Subcutaneous abdominal adipose tissue (tissue), 5 donors: ENCODE measurements at regions not wholly inside any gene's neighbourhood (a gene's known extent, or its start where the extent isn't known, plus 50 kb on each side); places are given as distances from the start of the nearest gene placed in this dataset.

Experiments used
- H3K27ac ChIP-seq: one replicate; pipeline ENCODE4 v1.7.0; 2013; ENCODE audit warnings: low read depth, mild to moderate bottlenecking, inconsistent platforms, low read length, moderate library complexity
- H3K27me3 ChIP-seq, 5 donors: one replicate each; pipeline ENCODE4 v1.7.0; 2013; ENCODE audit warnings: low read length in 5 of 5, inconsistent platforms in 1 of 5; ENCODE audit not compliant: control insufficient read depth in 5 of 5, insufficient read depth in 4 of 5
- H3K36me3 ChIP-seq, 5 donors: one replicate each; pipeline ENCODE4 v1.7.0; 2013; ENCODE audit warnings: low read length in 5 of 5; ENCODE audit not compliant: control insufficient read depth in 5 of 5, insufficient read depth in 5 of 5
- H3K4me1 ChIP-seq, 5 donors: one replicate each; pipeline ENCODE4 v1.7.0; 2013; ENCODE audit warnings: low read length in 5 of 5, mild to moderate bottlenecking in 3 of 5, moderate library complexity in 1 of 5; ENCODE audit not compliant: control insufficient read depth in 5 of 5, insufficient read depth in 5 of 5
- H3K4me3 ChIP-seq, 5 donors: one replicate each; pipeline ENCODE4 v1.7.0; 2013; ENCODE audit warnings: low read length in 5 of 5, low read depth in 1 of 5
- H3K9ac ChIP-seq, 5 donors: one replicate each; pipeline ENCODE4 v1.7.0; 2013; ENCODE audit warnings: low read length in 5 of 5, mild to moderate bottlenecking in 4 of 5, moderate library complexity in 3 of 5
- H3K9me3 ChIP-seq, 5 donors: one replicate each; pipeline ENCODE4 v1.7.0; 2013; ENCODE audit warnings: low read length in 5 of 5; ENCODE audit not compliant: control insufficient read depth in 5 of 5
- donor health status: healthy.
- donor health status: healthy.
- donor health status: healthy.
- donor health status: healthy.
- donor health status: healthy.

DNA sequence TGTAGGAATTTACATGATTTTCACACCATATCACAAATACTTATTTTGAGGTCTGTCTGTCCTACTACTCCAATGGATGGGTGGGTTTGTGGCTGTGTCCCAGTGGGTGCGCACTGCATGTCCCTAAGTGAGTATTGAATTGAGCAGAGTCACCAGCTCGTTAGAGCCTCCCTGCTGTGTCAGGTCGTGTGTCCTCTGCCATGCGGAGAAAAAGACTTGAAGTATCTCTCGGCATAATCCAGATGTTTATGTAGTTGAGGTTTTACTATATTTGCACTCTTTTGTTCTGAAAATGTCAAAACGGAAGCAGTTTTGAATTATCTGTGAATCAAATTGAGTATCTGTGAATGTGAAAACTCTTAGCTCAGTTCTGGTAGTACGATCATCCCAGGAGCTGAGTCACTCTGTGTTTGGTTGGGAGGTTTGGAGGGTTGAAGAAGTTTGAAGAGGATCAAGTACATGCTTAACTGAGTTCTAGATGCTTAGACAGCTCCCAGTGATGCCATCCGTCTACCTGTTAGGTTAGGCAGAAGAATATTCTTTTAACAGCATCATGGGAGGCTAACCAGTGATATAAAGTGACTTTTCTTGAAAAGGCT lies 194.2 kb downstream of the TENT4A start:
- no peaks in the 10 kb centered on the region for H3K36me3 ChIP-seq
- no peak overlapping the region for H3K27ac ChIP-seq
- no peaks in the 10 kb centered on the region for H3K27me3 ChIP-seq
- H3K9me3 ChIP-seq: no peaks in the 10 kb centered on the region
- H3K4me1 ChIP-seq: peaks cover 0 to 17% (median 5%) of the 10 kb centered on the region in 5 donors
- H3K4me3 ChIP-seq: no peak overlapping the region
- no peak overlapping the region for H3K9ac ChIP-seq

DNA sequence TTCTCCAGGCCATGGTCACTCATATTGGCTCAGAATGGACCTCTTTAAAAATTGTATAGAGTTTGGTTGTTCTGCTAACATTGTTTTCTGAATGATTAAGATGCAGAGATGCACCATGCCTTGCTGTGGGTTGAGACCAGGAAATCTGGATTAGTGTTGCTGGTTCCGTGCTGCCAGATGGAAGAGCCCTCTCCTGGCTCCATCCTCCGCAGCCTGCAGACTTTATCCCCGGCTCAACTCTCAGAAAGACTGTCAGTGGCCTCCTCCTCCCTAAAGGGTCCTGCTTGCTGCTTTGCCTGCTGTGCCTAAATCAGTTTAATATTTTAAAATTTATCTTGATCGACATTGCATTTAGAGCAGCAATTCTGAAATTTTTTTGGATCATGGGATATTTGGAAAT lies 196.7 kb downstream of the TENT4A start:
- Histone ChIP-seq H3K27me3 (peaks cover 0 to 4% (median 0%) of the 10 kb centered on the region in 5 donors), H3K27ac (no peak overlapping the region), H3K36me3 (no peaks in the 10 kb centered on the region), H3K9me3 (no peaks in the 10 kb centered on the region), H3K4me3 (no peak overlapping the region), H3K9ac (no peak overlapping the region), H3K4me1 (peaks cover 0 to 15% (median 5%) of the 10 kb centered on the region in 5 donors)

DNA sequence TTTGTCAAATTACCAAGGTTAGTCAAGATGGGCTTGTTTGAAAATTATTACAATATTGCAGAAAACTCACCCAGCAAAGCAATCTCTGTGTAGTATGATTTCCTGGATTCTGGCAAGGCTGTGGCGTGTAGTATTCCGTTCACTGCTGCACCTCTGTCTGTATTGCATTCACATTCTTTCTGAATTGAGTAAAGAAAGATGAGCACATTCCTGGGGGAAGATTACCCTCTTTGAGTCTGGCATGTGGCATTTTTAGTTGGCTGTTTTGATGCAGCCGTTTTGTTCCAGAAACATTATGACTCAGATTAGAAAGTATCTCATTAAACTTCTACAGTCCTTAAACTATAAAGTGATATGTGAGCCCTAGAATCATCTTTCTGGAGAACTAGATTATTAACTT lies 197.7 kb downstream of the TENT4A start:
- peaks cover 0 to 5% (median 0%) of the 10 kb centered on the region in 5 donors for H3K4me1 ChIP-seq
- H3K4me3 ChIP-seq: no peak overlapping the region
- no peak overlapping the region for H3K27ac ChIP-seq

GRCh38 chr5:6914347-6914746 lies 201.1 kb downstream of the TENT4A start:
- H3K27ac ChIP-seq: no peak overlapping the region
- H3K27me3 ChIP-seq: peaks cover 0 to 7% (median 0%) of the 10 kb centered on the region in 5 donors
- H3K36me3 ChIP-seq: no peaks in the 10 kb centered on the region
- H3K9me3 ChIP-seq: no peaks in the 10 kb centered on the region
- no peaks in the 10 kb centered on the region for H3K4me1 ChIP-seq
- no peak overlapping the region for H3K9ac ChIP-seq
- H3K4me3 ChIP-seq: no peak overlapping the region

More for the DNA sequence above, 197.7 kb downstream of the TENT4A start:
- Histone ChIP-seq H3K9me3 (no peaks in the 10 kb centered on the region), H3K27me3 (peaks cover 0 to 7% (median 0%) of the 10 kb centered on the region in 5 donors), H3K36me3 (no peaks in the 10 kb centered on the region), H3K9ac (no peak overlapping the region)

DNA sequence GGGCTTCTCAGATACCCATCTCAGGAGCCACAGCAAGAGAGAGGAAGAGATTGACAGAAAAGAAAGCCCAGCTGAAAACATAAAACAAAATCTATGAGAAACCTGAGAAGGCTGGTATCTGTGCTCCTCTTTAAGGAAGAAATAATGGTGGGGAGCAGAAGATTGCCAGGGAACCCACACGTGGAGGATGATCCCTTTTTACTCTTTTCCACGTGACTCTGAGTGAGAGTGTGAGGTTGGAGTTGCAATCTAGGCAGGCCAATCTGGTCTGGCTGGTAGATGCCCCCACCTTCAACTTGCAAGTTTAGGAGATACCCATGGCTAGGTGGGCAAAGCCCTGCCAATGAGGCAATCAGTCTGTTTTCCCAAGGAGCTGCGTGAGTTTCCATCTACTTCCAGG lies 202.3 kb downstream of the TENT4A start:
- Histone ChIP-seq H3K4me1 (no peaks in the 10 kb centered on the region), H3K9me3 (no peaks in the 10 kb centered on the region), H3K9ac (no peak overlapping the region), H3K27ac (no peak overlapping the region), H3K36me3 (no peaks in the 10 kb centered on the region), H3K27me3 (peaks cover 0 to 7% (median 0%) of the 10 kb centered on the region in 5 donors), H3K4me3 (no peak overlapping the region)

- no peak overlapping the region for H3K4me3 ChIP-seq
- H3K27ac ChIP-seq: no peak overlapping the region
- H3K9ac ChIP-seq: no peak overlapping the region
- H3K9me3 ChIP-seq: peaks cover 0 to 3% (median 0%) of the 10 kb centered on the region in 5 donors
- H3K27me3 ChIP-seq: peaks cover 0 to 7% (median 0%) of the 10 kb centered on the region in 5 donors
- H3K4me1 ChIP-seq: no peaks in the 10 kb centered on the region
- H3K36me3 ChIP-seq: no peaks in the 10 kb centered on the region
Measured at GRCh38 chr5:6918255-6918654, 205.0 kb downstream of the TENT4A start.

DNA sequence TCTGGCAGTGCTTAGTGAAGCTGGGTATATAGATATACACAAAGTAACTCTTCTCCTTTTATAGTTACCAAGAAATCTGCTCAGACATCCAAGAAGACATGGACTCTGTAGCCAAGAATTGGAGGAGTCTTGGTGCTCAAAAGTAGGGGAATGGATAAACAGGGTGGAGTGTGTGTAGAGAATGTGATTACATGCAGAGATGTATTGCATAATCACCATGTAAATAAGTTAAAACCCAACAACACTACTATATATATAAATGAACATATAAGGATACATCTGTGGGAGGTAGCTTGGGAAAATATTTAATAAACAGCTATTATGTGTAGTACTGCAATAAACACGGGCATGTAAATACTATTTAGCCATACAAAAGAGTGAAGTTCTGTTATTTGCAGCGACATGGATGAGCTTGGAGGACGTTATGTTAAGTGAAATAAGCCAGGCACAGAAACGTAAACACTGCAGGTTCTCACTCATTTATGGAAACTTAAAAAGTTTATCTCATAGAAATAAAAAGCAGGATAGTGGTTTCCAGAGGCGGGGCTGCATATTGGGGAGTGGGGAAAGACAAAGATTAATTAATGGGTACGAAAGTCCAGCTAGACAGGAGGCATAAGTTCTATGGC lies 207.5 kb downstream of the TENT4A start:
- Histone ChIP-seq H3K36me3 (no peaks in the 10 kb centered on the region), H3K9me3 (peaks cover 0 to 3% (median 0%) of the 10 kb centered on the region in 5 donors), H3K4me1 (no peaks in the 10 kb centered on the region), H3K4me3 (no peak overlapping the region), H3K9ac (no peak overlapping the region), H3K27me3 (peaks cover 0 to 3% (median 0%) of the 10 kb centered on the region in 5 donors), H3K27ac (no peak overlapping the region)

DNA sequence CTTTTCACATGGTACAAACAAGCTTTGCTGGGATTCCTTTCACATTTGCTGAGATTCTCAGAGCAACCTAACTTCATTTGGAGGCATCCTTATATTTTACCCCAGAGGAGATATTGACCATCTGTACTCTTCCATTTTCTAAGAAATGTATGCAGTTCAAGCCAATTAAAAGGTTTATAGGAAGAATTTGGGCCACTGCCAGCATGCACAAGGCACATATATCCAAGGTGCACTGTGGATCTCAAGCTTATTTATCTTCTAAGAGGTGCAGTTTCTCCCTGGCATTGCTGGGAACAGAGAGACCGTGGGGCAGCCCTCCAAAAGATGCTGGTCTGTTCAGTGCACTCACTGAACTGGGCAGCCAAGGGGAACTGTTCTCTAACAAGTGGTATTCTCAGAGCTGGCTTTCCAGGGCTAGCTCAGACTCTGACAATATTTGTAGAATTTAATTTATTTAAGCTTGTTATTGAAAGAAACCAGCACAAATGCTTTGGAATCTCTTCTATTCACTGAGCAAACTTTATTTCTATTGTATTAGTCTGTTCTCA lies 213.3 kb downstream of the TENT4A start:
- no peaks in the 10 kb centered on the region for H3K4me1 ChIP-seq
- H3K9ac ChIP-seq: no peak overlapping the region
- H3K36me3 ChIP-seq: no peaks in the 10 kb centered on the region
- peaks cover 0 to 3% (median 0%) of the 10 kb centered on the region in 5 donors for H3K9me3 ChIP-seq
- no peaks in the 10 kb centered on the region for H3K27me3 ChIP-seq
- no peak overlapping the region for H3K4me3 ChIP-seq
- H3K27ac ChIP-seq: no peak overlapping the region

DNA sequence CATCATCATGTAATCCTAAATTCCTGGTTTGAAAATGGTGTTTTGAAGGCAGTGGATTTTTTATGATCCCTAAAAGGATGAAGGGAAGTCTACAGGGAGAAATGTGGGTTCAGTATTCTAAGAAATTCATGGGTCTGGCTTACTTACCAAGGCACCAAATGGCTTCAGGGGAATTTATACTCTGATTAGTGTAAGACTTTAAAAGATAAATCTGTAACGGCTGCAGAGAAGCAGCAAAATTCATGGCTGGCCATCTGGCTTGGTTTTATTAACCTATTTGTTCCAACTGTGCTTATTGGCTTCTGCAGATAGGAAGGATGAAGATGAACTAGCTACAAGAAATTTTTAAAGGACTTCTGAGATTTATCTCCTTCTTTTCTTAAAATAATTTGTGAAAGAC lies 222.8 kb downstream of the TENT4A start:
- H3K27ac ChIP-seq: no peak overlapping the region
- no peaks in the 10 kb centered on the region for H3K9me3 ChIP-seq
- H3K36me3 ChIP-seq: no peaks in the 10 kb centered on the region

DNA sequence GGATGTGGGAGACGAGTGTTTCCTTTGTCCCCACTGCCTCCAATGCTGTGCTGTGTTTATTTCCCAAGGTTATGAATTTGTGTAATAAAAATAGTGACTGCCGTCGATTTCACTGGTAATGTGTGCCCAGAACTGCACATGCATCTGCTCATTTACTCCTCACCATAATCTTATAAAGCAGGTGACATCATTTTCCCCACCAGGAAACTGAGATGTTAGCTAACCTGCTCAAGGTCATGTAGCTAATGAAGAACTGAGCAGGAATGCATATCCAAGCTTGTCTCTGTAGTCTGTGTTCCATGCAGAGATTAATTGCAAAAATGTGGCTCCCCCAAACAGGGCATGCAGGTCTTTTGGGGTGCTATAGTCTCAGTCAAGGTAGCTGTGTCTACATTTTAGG lies 224.4 kb downstream of the TENT4A start:
- Histone ChIP-seq H3K4me3 (no peak overlapping the region), H3K9ac (no peak overlapping the region), H3K9me3 (no peaks in the 10 kb centered on the region), H3K27ac (no peak overlapping the region), H3K27me3 (peaks cover 0 to 8% (median 3%) of the 10 kb centered on the region in 5 donors), H3K36me3 (no peaks in the 10 kb centered on the region), H3K4me1 (no peaks in the 10 kb centered on the region)

More for the DNA sequence above, 222.8 kb downstream of the TENT4A start:
- no peaks in the 10 kb centered on the region for H3K4me1 ChIP-seq
- H3K9ac ChIP-seq: no peak overlapping the region
- peaks cover 0 to 8% (median 3%) of the 10 kb centered on the region in 5 donors for H3K27me3 ChIP-seq
- no peak overlapping the region for H3K4me3 ChIP-seq
